Left lung (tissue), 4 donors: ENCODE measurements at regions not wholly inside any gene's neighbourhood (a gene's known extent, or its start where the extent isn't known, plus 50 kb on each side); places are given as distances from the start of the nearest gene placed in this dataset.

Experiments
- ATAC-seq: fragments of 200-7000 bp; cut with Tn5 transposase; one replicate; pipeline ENCODE4 v1.9.1; 2020; ENCODE audit warnings: moderate library complexity
- DNase-seq, 4 donors: peaks; one replicate each; pipeline ENCODE4 v3.0.0-alpha.2; 2013 to 2020
- H3K27ac ChIP-seq, 2 donors: fragments of 200-600 bp; sonication (generic) in 1 of 2; one replicate each; pipeline versions ENCODE4 v1.5.0 to v1.8.0; 2020 to 2021
- H3K27me3 ChIP-seq, 2 donors: fragments of 200-600 bp; sonication (generic) in 1 of 2; one replicate each; pipeline versions ENCODE4 v1.5.0 to v1.8.0; 2020 to 2021
- H3K36me3 ChIP-seq, 2 donors: fragments of 200-600 bp; sonication (generic) in 1 of 2; one replicate each; pipeline versions ENCODE4 v1.5.0 to v1.8.0; 2020 to 2021
- H3K4me1 ChIP-seq, 2 donors: fragments of 200-600 bp; one replicate each; pipeline ENCODE4 v1.8.0; 2021
- H3K4me3 ChIP-seq, 2 donors: fragments of 200-600 bp; sonication (generic) in 1 of 2; one replicate each; pipeline versions ENCODE4 v1.5.0 to v1.8.0; 2020 to 2021; ENCODE audit warnings: mild to moderate bottlenecking in 1 of 2
- H3K9me3 ChIP-seq, 2 donors: fragments of 200-600 bp; sonication (generic) in 1 of 2; one replicate each; pipeline versions ENCODE4 v1.5.0 to v1.8.0; 2020 to 2021
- intact Hi-C, 2 donors: fragments of 100-400 bp; cut with DNase I; formaldehyde crosslinking; loops; one replicate each; pipeline versions ENCODE4 v1.11.2 to v1.14.2; 2022
- TF ChIP-seq, protein P1 (sequence below), 2 donors: fragments of 200-600 bp; sonication (generic) in 1 of 2; IDR thresholded peaks; one replicate each; pipeline versions ENCODE4 v1.5.0 to v1.8.0; 2021; ENCODE audit warnings: antibody characterized with exemption in 2 of 2
- donor health status: DM: no; HTN: yes; CAD: no.
- donor health status: DM: no; HTN: no; CAD: no.

DNA sequence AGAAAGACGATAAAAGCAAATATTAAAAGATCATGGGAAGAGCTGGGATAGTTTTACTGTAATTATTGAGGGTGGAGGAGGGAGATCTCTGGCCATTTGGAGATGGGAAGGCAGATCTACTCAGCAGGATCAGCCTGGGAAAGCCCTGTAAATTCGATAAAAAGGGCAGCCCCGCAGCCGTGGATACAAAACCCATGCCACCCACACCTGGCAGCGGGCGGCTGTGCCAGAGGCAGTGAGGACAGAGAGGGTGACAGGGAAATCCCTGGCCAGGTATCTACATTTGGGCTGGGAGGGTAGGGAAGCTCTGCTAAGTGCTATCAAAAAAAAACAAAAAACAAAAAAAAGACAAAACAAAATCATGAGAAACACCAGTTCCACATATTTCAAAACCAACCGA, 379.2 kb upstream of the IRX1 start:
- TF ChIP-seq, protein P1, sequence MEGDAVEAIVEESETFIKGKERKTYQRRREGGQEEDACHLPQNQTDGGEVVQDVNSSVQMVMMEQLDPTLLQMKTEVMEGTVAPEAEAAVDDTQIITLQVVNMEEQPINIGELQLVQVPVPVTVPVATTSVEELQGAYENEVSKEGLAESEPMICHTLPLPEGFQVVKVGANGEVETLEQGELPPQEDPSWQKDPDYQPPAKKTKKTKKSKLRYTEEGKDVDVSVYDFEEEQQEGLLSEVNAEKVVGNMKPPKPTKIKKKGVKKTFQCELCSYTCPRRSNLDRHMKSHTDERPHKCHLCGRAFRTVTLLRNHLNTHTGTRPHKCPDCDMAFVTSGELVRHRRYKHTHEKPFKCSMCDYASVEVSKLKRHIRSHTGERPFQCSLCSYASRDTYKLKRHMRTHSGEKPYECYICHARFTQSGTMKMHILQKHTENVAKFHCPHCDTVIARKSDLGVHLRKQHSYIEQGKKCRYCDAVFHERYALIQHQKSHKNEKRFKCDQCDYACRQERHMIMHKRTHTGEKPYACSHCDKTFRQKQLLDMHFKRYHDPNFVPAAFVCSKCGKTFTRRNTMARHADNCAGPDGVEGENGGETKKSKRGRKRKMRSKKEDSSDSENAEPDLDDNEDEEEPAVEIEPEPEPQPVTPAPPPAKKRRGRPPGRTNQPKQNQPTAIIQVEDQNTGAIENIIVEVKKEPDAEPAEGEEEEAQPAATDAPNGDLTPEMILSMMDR (IDR thresholded peaks at IDR 0.05) = no peak
- H3K4me1 ChIP-seq = no peaks in the 10 kb centered on the region
- H3K4me3 ChIP-seq = no peak overlapping the region
- H3K27ac ChIP-seq = no peak overlapping the region
- ATAC-seq (no peak), DNase-seq (peak in 1 of 4 donors; percentile 63)
- intact Hi-C loops = no loop called here
- no peaks in the 10 kb centered on the region for H3K36me3 ChIP-seq
- peaks cover 0 to 3% of the 10 kb centered on the region in 2 donors for H3K9me3 ChIP-seq
- H3K27me3 ChIP-seq = no peaks in the 10 kb centered on the region

DNA sequence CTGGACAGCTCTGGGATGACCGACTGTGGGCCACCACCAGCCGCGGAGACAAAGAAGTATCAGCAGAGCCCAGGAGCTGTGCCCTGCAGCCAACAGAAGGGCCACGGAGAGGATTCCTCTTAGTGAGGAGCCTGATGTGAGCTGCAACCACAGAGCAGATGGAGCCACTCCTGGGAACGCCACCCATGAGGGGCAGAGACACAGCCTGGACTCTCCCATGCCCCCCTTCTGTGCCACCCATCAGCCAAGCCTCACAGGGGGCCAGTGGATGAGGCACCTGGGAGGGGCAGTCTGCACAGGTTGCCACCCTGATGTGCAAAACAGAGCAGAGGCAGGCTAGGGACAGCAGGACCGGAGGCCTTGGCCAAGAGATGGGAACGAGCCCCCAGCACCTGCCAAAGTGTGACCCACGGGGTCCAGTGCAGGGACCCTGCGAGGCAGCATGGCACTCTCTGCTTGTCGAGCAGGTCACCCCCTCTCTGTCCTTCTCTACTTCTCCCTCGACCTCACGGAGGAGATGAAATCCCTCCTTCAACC, 380.7 kb upstream of the IRX1 start:
- no peaks in the 10 kb centered on the region for H3K9me3 ChIP-seq
- ATAC-seq (no peak), DNase-seq (peak in 1 of 4 donors; percentile 37)
- H3K27ac ChIP-seq = no peak overlapping the region
- H3K36me3 ChIP-seq = no peaks in the 10 kb centered on the region
- intact Hi-C loops = no loop called here
- TF ChIP-seq, protein P1 (IDR thresholded peaks at IDR 0.05) = no peak
- H3K4me3 ChIP-seq = no peak overlapping the region
- no peaks in the 10 kb centered on the region for H3K27me3 ChIP-seq
- no peaks in the 10 kb centered on the region for H3K4me1 ChIP-seq

DNA sequence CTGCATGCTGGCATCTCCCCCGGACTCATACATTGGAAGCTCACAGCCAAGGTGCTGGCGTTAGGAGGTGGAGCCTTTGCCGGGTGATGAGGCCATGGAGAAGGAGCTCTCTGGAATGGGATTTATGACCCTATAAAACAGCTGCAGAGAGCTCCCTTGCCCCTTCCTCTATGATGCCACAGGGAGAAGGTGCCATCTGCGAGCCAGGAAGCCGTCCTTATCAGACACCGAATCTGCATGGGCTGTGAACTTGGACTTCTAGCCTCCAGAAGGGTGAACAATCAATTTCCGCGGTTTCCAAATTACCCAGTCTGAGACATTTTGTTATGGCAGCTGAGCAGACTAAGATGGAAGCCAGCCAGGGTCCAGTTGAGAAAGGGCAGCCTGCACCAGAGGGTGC, 381.2 kb upstream of the IRX1 start:
- DNase-seq = peak in 1 of 4 donors; percentile 22
- no peaks in the 10 kb centered on the region for H3K36me3 ChIP-seq

DNA sequence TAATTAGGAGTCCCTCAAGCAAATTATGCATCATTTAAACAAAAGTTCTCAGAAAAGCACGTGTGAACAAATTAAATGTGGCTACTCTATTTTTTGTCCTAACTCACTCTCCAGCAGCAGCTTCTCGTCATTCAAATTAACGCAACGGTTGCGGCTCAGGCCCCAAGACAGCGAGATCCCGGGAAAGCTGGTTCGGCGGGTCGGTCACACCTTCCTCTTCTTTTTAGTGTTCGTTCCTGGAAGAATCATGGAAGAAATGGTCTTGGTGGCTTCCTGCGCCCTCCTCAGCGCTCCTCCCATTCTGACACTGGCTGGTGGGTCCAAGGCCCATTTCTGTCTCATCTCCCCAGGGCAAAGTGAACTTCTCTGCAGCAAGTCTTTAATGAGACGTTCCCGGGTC, 382.8 kb upstream of the IRX1 start:
- no peak overlapping the region for H3K4me3 ChIP-seq
- H3K27me3 ChIP-seq = no peaks in the 10 kb centered on the region
- no peak overlapping the region for H3K27ac ChIP-seq
- ATAC-seq = no peak
- H3K36me3 ChIP-seq = no peaks in the 10 kb centered on the region
- no peaks in the 10 kb centered on the region for H3K9me3 ChIP-seq
- intact Hi-C loops = no loop called here
- peak in 1 of 4 donors; percentile 43 for DNase-seq
- no peaks in the 10 kb centered on the region for H3K4me1 ChIP-seq
- TF ChIP-seq, protein P1 (IDR thresholded peaks at IDR 0.05) = no peak

More for the DNA sequence above, 381.2 kb upstream of the IRX1 start:
- TF ChIP-seq, protein P1 (IDR thresholded peaks at IDR 0.05) = no peak
- H3K4me3 ChIP-seq = no peak overlapping the region
- ATAC-seq = no peak
- intact Hi-C loops = no loop called here
- H3K9me3 ChIP-seq = no peaks in the 10 kb centered on the region
- no peak overlapping the region for H3K27ac ChIP-seq
- H3K27me3 ChIP-seq = no peaks in the 10 kb centered on the region
- H3K4me1 ChIP-seq = no peaks in the 10 kb centered on the region

DNA sequence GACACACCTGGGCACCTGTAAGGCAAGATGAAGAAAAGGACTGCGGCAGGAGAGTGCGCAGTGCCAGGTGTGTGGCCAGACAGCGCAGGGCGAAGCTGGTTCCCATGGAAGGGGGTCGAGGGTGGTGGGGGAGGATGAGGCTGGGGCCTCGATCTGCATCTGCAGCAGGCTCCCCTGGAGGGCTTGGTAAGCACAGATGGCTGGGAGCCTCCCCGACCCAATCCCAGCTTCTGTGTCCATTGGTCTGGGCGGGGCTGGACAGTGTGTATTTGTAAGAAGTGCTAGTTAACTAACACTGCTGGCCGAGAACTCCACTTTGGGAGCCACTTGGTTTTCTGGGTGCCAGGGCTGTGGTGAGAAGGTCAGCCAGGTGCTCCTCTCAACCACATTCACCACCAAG, 385.1 kb upstream of the IRX1 start:
- DNase-seq = peak in 1 of 4 donors; percentile 53
- Histone ChIP-seq H3K4me3 (no peak overlapping the region), H3K36me3 (no peaks in the 10 kb centered on the region), H3K27me3 (no peaks in the 10 kb centered on the region), H3K27ac (no peak overlapping the region), H3K4me1 (no peaks in the 10 kb centered on the region), H3K9me3 (no peaks in the 10 kb centered on the region)
- no peak for ATAC-seq
- intact Hi-C loops = no loop called here
- TF ChIP-seq, protein P1 (IDR thresholded peaks at IDR 0.05) = no peak
